Stimulated activated naive CD8-positive, alpha-beta T cell treated with anti-CD3 and anti-CD28 coated beads, Interleukin-15, Interleukin-2, amounts not matched to agents 100 U/mL and 50 U/mL, for 24 hours (primary cell): ENCODE measurements at regions not wholly inside any gene's neighbourhood (a gene's known extent, or its start where the extent isn't known, plus 50 kb on each side); places are given as distances from the start of the nearest gene placed in this dataset.

Experiments used
- ATAC-seq: fragments of 150-1000 bp; cut with Tn5 transposase; one replicate; pipeline ENCODE4 v1.10.0; 2021
- DNase-seq: peaks from one replicate; pipeline ENCODE4 v3.0.0; 2021

GRCh38 chr9:84129529-84129928 lies 148.9 kb downstream of the RMI1 start:
- ATAC-seq (no peak), DNase-seq (no peak)

- no peak for DNase-seq
Observed at GRCh38 chr9:84136119-84136868, 155.7 kb downstream of the RMI1 start.

GRCh38 chr9:84137968-84138367 lies 157.4 kb downstream of the RMI1 start:
- ATAC-seq (no peak), DNase-seq (no peak)

More at GRCh38 chr9:84136119-84136868, 155.7 kb downstream of the RMI1 start:
- no peak for ATAC-seq

- ATAC-seq (no peak), DNase-seq (no peak)
Observed at GRCh38 chr9:84138541-84138940, 157.9 kb downstream of the RMI1 start.

- DNase-seq, result no peak
- no peak for ATAC-seq
Observed at GRCh38 chr9:84139296-84140070, 158.9 kb downstream of the RMI1 start.

- peak; percentile 29 for DNase-seq
- ATAC-seq, result peak; percentile 14
Observed at GRCh38 chr9:84140535-84141101, 160.0 kb downstream of the RMI1 start.

- ATAC-seq (no peak), DNase-seq (no peak)
Observed at GRCh38 chr9:84141741-84142370, 161.3 kb downstream of the RMI1 start.

GRCh38 chr9:84145031-84145430 lies 164.4 kb downstream of the RMI1 start:
- DNase-seq (no peak), ATAC-seq (no peak)

- DNase-seq, result no peak
- no peak for ATAC-seq
Observed at GRCh38 chr9:84145780-84146179, 165.2 kb downstream of the RMI1 start.

- ATAC-seq, result no peak
- DNase-seq, result no peak
Observed at GRCh38 chr9:84146893-84147710, 166.5 kb downstream of the RMI1 start.

GRCh38 chr9:84151236-84151635 lies 170.6 kb downstream of the RMI1 start:
- ATAC-seq, result no peak
- no peak for DNase-seq

GRCh38 chr9:84151640-84152039 lies 171.0 kb downstream of the RMI1 start:
- no peak for ATAC-seq

GRCh38 chr9:84152204-84152603 lies 171.6 kb downstream of the RMI1 start:
- no peak for ATAC-seq
- no peak for DNase-seq

More at GRCh38 chr9:84151640-84152039, 171.0 kb downstream of the RMI1 start:
- no peak for DNase-seq

GRCh38 chr9:84153885-84154284 lies 173.3 kb downstream of the RMI1 start:
- DNase-seq, result no peak
- ATAC-seq, result no peak

- no peak for DNase-seq
Observed at GRCh38 chr9:84154320-84154719, 173.7 kb downstream of the RMI1 start.

GRCh38 chr9:84163052-84163650 lies 177.4 kb downstream of the SLC28A3 start:
- no peak for DNase-seq

More at GRCh38 chr9:84154320-84154719, 173.7 kb downstream of the RMI1 start:
- ATAC-seq, result no peak

GRCh38 chr9:84166891-84167290 lies 173.7 kb downstream of the SLC28A3 start:
- ATAC-seq (no peak), DNase-seq (no peak)

More at GRCh38 chr9:84163052-84163650, 177.4 kb downstream of the SLC28A3 start:
- ATAC-seq, result no peak

- no peak for ATAC-seq
- DNase-seq, result no peak
Observed at GRCh38 chr9:84169240-84169639, 171.3 kb downstream of the SLC28A3 start.

GRCh38 chr9:84170521-84171141 lies 169.9 kb downstream of the SLC28A3 start:
- DNase-seq (no peak), ATAC-seq (no peak)

GRCh38 chr9:84173961-84174360 lies 166.6 kb downstream of the SLC28A3 start:
- no peak for ATAC-seq
- no peak for DNase-seq

- ATAC-seq, result no peak
- no peak for DNase-seq
Observed at GRCh38 chr9:84174486-84174885, 166.1 kb downstream of the SLC28A3 start.
